ENCODE measurements at regions not wholly inside any gene's neighbourhood (a gene's known extent, or its start where the extent isn't known, plus 50 kb on each side); places are given as distances from the start of the nearest gene placed in this dataset.

- in situ Hi-C loops (cut with HindIII; ENCODE audit: low pct_unique_long_range_greater_than_20kb, low sequenced_read_pairs): no loop called here
- Histone ChIP-seq H3K9me3 (ENCODE audit: control insufficient read depth, insufficient read depth, low read depth, low read length) (no peaks in the 10 kb centered on the region), H3K4me3 (ENCODE audit: low read depth in 2 of 2, low read length in 2 of 2) (no peak overlapping the region), H3K27ac (ENCODE audit: low read length) (no peak overlapping the region), H3K4me1 (ENCODE audit: control insufficient read depth, insufficient read depth, low read length) (no peaks in the 10 kb centered on the region), H3K27me3 (ENCODE audit: control insufficient read depth, insufficient read depth, low read length) (peaks cover 11% of the 10 kb centered on the region), H3K36me3 (ENCODE audit: control insufficient read depth, insufficient read depth, low read length) (no peaks in the 10 kb centered on the region)
- BruUV-seq (replicated peaks): no TSS peak
- POLR2A ChIA-PET: no interaction called here
- intact Hi-C loops (cut with micrococcal nuclease; ENCODE audit: unreplicated experiment): no loop called here
- TF ChIP-seq SIN3A (IDR thresholded peaks at IDR 0.05; ENCODE audit: borderline replicate concordance, insufficient read depth, low read depth, low read length) (no peak), CTCF (IDR thresholded peaks at IDR 0.05) (no peak), POLR2AphosphoS5 (IDR thresholded peaks at IDR 0.05; ENCODE audit: low read depth, low read length) (no peak), REST (IDR thresholded peaks at IDR 0.05; ENCODE audit: insufficient read depth in 1 of 2, low read depth in 2 of 2, low read length in 1 of 2) (no peak), TCF7L2 (IDR thresholded peaks at IDR 0.05; ENCODE audit: low read depth, low read length) (no peak)
- ATAC-seq (no peak), DNase-seq (ENCODE audit: low read depth, low spot score) (no peak)
- CTCF ChIA-PET: no interaction called here
Measured at GRCh38 chr2:235225261-235225660, 268.6 kb upstream of the AGAP1 start.

GRCh38 chr2:235227590-235227989 is 266.3 kb upstream of the AGAP1 start:
- POLR2A ChIA-PET: no interaction called here
- BruUV-seq (replicated peaks): no TSS peak

More at GRCh38 chr2:235227590-235227989, 266.3 kb upstream of the AGAP1 start:
- in situ Hi-C loops (cut with HindIII; ENCODE audit: low pct_unique_long_range_greater_than_20kb, low sequenced_read_pairs): no loop called here
- TF ChIP-seq SIN3A (IDR thresholded peaks at IDR 0.05; ENCODE audit: borderline replicate concordance, insufficient read depth, low read depth, low read length) (no peak), CTCF (IDR thresholded peaks at IDR 0.05) (no peak), TCF7L2 (IDR thresholded peaks at IDR 0.05; ENCODE audit: low read depth, low read length) (no peak), POLR2AphosphoS5 (IDR thresholded peaks at IDR 0.05; ENCODE audit: low read depth, low read length) (no peak), REST (IDR thresholded peaks at IDR 0.05; ENCODE audit: insufficient read depth in 1 of 2, low read depth in 2 of 2, low read length in 1 of 2) (no peak)
- no peak overlapping the region for H3K4me3 ChIP-seq (ENCODE audit: low read depth in 2 of 2, low read length in 2 of 2)
- H3K9me3 ChIP-seq (ENCODE audit: control insufficient read depth, insufficient read depth, low read depth, low read length): no peaks in the 10 kb centered on the region
- no peaks in the 10 kb centered on the region for H3K4me1 ChIP-seq (ENCODE audit: control insufficient read depth, insufficient read depth, low read length)
- DNase-seq (ENCODE audit: low read depth, low spot score) (no peak), ATAC-seq (no peak)
- intact Hi-C loops (cut with micrococcal nuclease; ENCODE audit: unreplicated experiment): no loop called here
- CTCF ChIA-PET: no interaction called here
- peaks cover 11% of the 10 kb centered on the region for H3K27me3 ChIP-seq (ENCODE audit: control insufficient read depth, insufficient read depth, low read length)
- no peak overlapping the region for H3K27ac ChIP-seq (ENCODE audit: low read length)
- H3K36me3 ChIP-seq (ENCODE audit: control insufficient read depth, insufficient read depth, low read length): no peaks in the 10 kb centered on the region
